ENCODE measurements at regions not wholly inside any gene's neighbourhood (a gene's known extent, or its start where the extent isn't known, plus 50 kb on each side); places are given as distances from the start of the nearest gene placed in this dataset.

GRCh38 chr5:143890487-143890886 lies 78.5 kb downstream of the HMHB1 start:
- 49 to 70% methylated on average over 3 of the region's 3 CpGs for WGBS, 2 donors
- H3K4me1 ChIP-seq: peaks cover 0 to 52% (median 39%) of the 10 kb centered on the region in 4 donors
- no peak overlapping the region for H3K4me3 ChIP-seq
- no peaks in the 10 kb centered on the region for H3K27me3 ChIP-seq
- intact Hi-C loops (cut with DNase I): no loop called here
- no peak overlapping the region for H3K27ac ChIP-seq
- TF ChIP-seq POLR2AphosphoS5 (IDR thresholded peaks at IDR 0.05): no peak
- TF ChIP-seq CTCF (IDR thresholded peaks at IDR 0.05): no peak
- no peak for TF ChIP-seq EP300 (IDR thresholded peaks at IDR 0.05)
- TF ChIP-seq POLR2A (IDR thresholded peaks at IDR 0.05): no peak
- H3K36me3 ChIP-seq: no peaks in the 10 kb centered on the region
- H3K9me3 ChIP-seq: no peaks in the 10 kb centered on the region
- no peak for DNase-seq

- no peaks in the 10 kb centered on the region for H3K27me3 ChIP-seq
- no peaks in the 10 kb centered on the region for H3K36me3 ChIP-seq
- intact Hi-C loops (cut with DNase I): no loop called here
- TF ChIP-seq POLR2A (IDR thresholded peaks at IDR 0.05) (no peak), EP300 (IDR thresholded peaks at IDR 0.05) (no peak), CTCF (IDR thresholded peaks at IDR 0.05) (no peak), POLR2AphosphoS5 (IDR thresholded peaks at IDR 0.05) (no peak)
- no peaks in the 10 kb centered on the region for H3K9me3 ChIP-seq
- peak overlapping the region in 2 of 4 donors; percentile 16 to 52 for H3K27ac ChIP-seq
- H3K4me1 ChIP-seq: peaks cover 0 to 35% (median 26%) of the 10 kb centered on the region in 4 donors
- H3K4me3 ChIP-seq: no peak overlapping the region
- DNase-seq: no peak
- WGBS, 2 donors: 75 to 81% methylated on average over 1 of the region's 1 CpG
Observed at GRCh38 chr5:143892271-143892670, 80.3 kb downstream of the HMHB1 start.

- DNase-seq: no peak
- Histone ChIP-seq H3K27ac (peak overlapping the region in 3 of 4 donors; percentile 16 to 52 (median 30)), H3K4me3 (no peak overlapping the region), H3K36me3 (no peaks in the 10 kb centered on the region), H3K4me1 (peaks cover 0 to 28% (median 19%) of the 10 kb centered on the region in 4 donors), H3K9me3 (no peaks in the 10 kb centered on the region), H3K27me3 (no peaks in the 10 kb centered on the region)
- TF ChIP-seq POLR2AphosphoS5 (IDR thresholded peaks at IDR 0.05) (peak in 2 of 4 donors; percentile 52 to 63), EP300 (IDR thresholded peaks at IDR 0.05) (peak in 1 of 4 donors; percentile 45), POLR2A (IDR thresholded peaks at IDR 0.05) (no peak), CTCF (IDR thresholded peaks at IDR 0.05) (no peak)
- 84 to 86% methylated on average over 2 of the region's 2 CpGs for whole genome bisulfite sequencing, 2 donors
- intact Hi-C loops (cut with DNase I): no loop called here
Observed at GRCh38 chr5:143892908-143893307, 80.9 kb downstream of the HMHB1 start.

- no peak overlapping the region for H3K4me3 ChIP-seq
- TF ChIP-seq POLR2A (IDR thresholded peaks at IDR 0.05) (no peak), CTCF (IDR thresholded peaks at IDR 0.05) (no peak), EP300 (IDR thresholded peaks at IDR 0.05) (no peak), POLR2AphosphoS5 (IDR thresholded peaks at IDR 0.05) (no peak)
- WGBS, 2 donors: 93 to 95% methylated on average over 2 of the region's 2 CpGs
- H3K27me3 ChIP-seq: no peaks in the 10 kb centered on the region
- no peaks in the 10 kb centered on the region for H3K36me3 ChIP-seq
- peaks cover 0 to 21% (median 12%) of the 10 kb centered on the region in 4 donors for H3K4me1 ChIP-seq
- DNase-seq: no peak
- no peak overlapping the region for H3K27ac ChIP-seq
- intact Hi-C loops (cut with DNase I): no loop called here
- no peaks in the 10 kb centered on the region for H3K9me3 ChIP-seq
Observed at GRCh38 chr5:143893638-143894037, 81.7 kb downstream of the HMHB1 start.

GRCh38 chr5:143896516-143896915 lies 84.6 kb downstream of the HMHB1 start:
- no peaks in the 10 kb centered on the region for H3K36me3 ChIP-seq
- H3K27ac ChIP-seq: no peak overlapping the region
- DNase-seq: no peak
- no peaks in the 10 kb centered on the region for H3K27me3 ChIP-seq
- H3K4me3 ChIP-seq: no peak overlapping the region
- no peak for TF ChIP-seq POLR2A (IDR thresholded peaks at IDR 0.05)
- no peak for TF ChIP-seq EP300 (IDR thresholded peaks at IDR 0.05)
- no peak for TF ChIP-seq POLR2AphosphoS5 (IDR thresholded peaks at IDR 0.05)
- TF ChIP-seq CTCF (IDR thresholded peaks at IDR 0.05): no peak
- peaks cover 0 to 17% (median 9%) of the 10 kb centered on the region in 4 donors for H3K4me1 ChIP-seq
- WGBS, 2 donors: 95 to 96% methylated on average over 2 of the region's 2 CpGs
- intact Hi-C loops (cut with DNase I): no loop called here
- H3K9me3 ChIP-seq: no peaks in the 10 kb centered on the region
